Activated CD4-positive, alpha-beta T cell treated with anti-CD3 and anti-CD28 coated beads, Interleukin-2, amount 10 ng/mL, durations not matched to agents 7 days and 5 days (primary cell): ENCODE measurements at regions not wholly inside any gene's neighbourhood (a gene's known extent, or its start where the extent isn't known, plus 50 kb on each side); places are given as distances from the start of the nearest gene placed in this dataset.

Experiments
- CTCF ChIA-PET: fragments of 350-600 bp; sonication (Branson Sonifier 250); formaldehyde crosslinking; loops from one replicate; lab custom pipeline; 2021; ENCODE audit warnings: antibody characterized with exemption; lab: Charles Lee
- POLR2A ChIA-PET: fragments of 350-600 bp; sonication (Branson Sonifier 250); formaldehyde crosslinking; loops from one replicate; lab custom pipeline; 2021; ENCODE audit warnings: antibody characterized with exemption; lab: Charles Lee
- DNase-seq: peaks from one replicate; pipeline ENCODE4 v3.0.0-alpha.2; 2020
- H3K27ac Mint-ChIP-seq: one replicate; pipeline ENCODE4 v1.8.0; 2021; ENCODE audit warnings: mild to moderate bottlenecking, moderate library complexity, mixed read lengths
- H3K27me3 Mint-ChIP-seq: one replicate; pipeline ENCODE4 v1.8.0; 2021; ENCODE audit warnings: mixed read lengths
- H3K36me3 Mint-ChIP-seq: one replicate; pipeline ENCODE4 v1.8.0; 2021; ENCODE audit warnings: low read depth, mixed read lengths
- H3K4me1 Mint-ChIP-seq: one replicate; pipeline ENCODE4 v1.8.0; 2021; ENCODE audit warnings: mixed read lengths
- H3K4me3 Mint-ChIP-seq: one replicate; pipeline ENCODE4 v1.8.0; 2021; ENCODE audit warnings: mild to moderate bottlenecking, moderate library complexity, mixed read lengths
- H3K9me3 Mint-ChIP-seq: one replicate; pipeline ENCODE4 v1.8.0; 2021; ENCODE audit warnings: mixed read lengths

DNA sequence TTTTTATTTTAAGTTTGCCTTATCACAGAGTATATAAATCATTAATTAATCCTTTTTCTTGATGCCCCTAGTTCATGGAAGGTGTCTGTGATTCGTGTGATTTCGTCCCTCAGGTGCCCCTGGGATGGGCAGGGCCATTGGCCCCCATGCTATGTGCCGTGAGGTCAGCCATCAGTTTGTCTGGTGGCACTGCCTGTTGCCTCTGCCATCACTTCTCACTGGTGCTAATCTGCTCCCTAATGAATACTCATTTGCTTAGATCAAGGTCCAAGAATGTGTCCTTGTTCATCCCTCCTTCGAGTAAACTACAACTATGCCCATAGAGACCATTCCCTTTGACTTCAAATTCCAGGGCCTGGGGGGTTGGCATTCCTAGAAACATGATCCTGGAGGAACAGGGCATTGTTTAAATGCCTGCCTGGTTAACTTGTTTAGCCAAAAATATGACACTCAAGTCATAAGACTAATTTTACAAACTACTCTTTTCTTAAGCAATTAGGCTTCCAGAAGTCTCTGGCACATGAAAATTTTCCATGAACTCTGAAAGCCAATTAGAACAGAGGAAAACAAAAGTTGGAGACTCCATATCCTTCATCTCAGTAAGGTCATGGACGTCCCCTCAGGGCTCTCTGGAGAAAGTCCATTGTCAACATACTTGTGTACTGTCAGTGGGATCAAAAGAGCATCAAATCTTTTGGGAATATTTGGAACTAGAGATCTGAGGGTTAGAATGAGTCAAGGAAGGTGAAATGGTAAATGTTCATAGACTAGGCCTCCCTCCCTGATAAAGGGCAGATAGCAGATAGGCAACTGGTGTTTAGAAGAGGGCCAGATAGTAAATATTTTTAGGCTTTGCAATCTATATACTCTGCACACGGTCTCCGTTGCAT is 90.9 kb upstream of the PLXNC1 start:
- H3K9me3 Mint-ChIP-seq, result no peaks in the 10 kb centered on the region
- no peak overlapping the region for H3K4me3 Mint-ChIP-seq
- no peak for DNase-seq
- H3K36me3 Mint-ChIP-seq, result no peaks in the 10 kb centered on the region
- H3K27me3 Mint-ChIP-seq, result no peaks in the 10 kb centered on the region
- POLR2A ChIA-PET, result no interaction called here
- no peak overlapping the region for H3K27ac Mint-ChIP-seq
- H3K4me1 Mint-ChIP-seq, result no peaks in the 10 kb centered on the region
- CTCF ChIA-PET, result interaction anchor here (0.6 kb wide), 1 partner anchor 121 kb away, joined by 3 read pairs; no protein-coding TSS in a partner anchor

DNA sequence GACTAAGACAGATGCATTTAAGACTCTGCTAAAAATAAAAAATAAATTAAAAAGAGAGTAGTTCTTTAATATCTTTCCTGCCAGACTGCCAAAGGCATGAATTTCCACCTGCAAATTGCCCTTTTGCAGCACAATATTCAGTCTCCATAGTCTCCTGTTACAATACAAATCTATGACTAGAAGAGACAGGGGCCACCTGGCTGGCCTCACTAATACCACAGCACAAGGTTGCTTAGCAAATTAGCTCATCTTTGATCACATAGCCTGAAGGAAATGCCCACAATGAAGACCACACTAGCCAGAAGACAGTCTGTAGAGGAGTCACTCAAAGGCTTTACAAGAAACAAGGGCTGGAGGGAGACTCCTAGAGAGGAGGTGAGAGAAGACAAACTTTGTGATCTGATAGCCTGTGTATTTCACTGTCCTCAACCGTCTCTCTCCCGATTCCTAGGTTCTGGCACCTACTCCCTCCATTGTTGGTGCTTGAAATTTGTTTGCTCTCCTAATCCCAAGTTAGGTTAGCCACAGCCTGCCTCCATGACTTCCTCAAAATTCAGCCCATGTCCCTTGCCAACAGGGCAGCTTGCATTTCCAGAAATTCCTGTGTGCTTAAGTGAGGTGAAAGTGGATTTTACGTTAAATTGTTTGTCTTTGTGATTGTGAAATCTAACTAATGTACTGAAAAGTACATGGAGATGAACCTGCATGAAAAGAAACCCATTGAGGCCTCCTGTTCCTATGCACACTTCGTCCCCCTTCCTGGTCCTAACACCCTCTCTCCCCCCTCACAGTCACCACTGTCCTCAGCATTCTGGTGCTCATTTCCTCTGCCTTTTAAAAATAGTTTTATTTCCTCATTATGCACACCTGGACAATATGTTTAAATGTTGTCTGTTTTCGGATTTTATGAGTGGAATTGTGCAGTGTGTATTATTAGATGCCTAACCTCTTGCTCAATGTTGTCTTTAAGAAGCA is 88.7 kb upstream of the PLXNC1 start:
- ChIA-PET CTCF (no interaction called here), POLR2A (no interaction called here)
- no peaks in the 10 kb centered on the region for H3K9me3 Mint-ChIP-seq
- no peak overlapping the region for H3K4me3 Mint-ChIP-seq
- DNase-seq, result no peak
- no peaks in the 10 kb centered on the region for H3K4me1 Mint-ChIP-seq
- no peaks in the 10 kb centered on the region for H3K27me3 Mint-ChIP-seq
- H3K36me3 Mint-ChIP-seq, result no peaks in the 10 kb centered on the region
- no peak overlapping the region for H3K27ac Mint-ChIP-seq

DNA sequence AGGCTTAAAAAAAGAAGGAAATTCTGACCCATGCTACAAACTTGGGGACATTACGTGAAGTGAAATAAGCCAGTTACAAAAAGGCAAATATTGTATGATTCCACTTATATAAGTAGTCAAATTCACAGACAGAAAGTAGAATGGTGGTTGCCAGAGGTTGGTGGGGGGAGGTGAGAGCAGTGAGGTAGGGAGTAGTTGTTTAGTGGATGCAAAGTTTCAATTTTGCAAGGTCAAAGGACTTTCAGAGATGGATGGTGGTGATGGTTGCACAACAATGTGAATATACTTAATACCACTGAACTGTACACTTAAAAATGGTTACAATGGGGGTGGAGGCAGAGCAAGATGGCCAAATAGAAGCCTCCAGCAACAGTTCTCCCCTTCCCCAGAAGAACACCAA is 86.2 kb upstream of the PLXNC1 start:
- POLR2A ChIA-PET, result no interaction called here
- H3K27ac Mint-ChIP-seq, result no peak overlapping the region
- peaks cover 2% of the 10 kb centered on the region for H3K27me3 Mint-ChIP-seq
- H3K4me3 Mint-ChIP-seq, result no peak overlapping the region
- CTCF ChIA-PET, result no interaction called here
- DNase-seq, result no peak
- no peaks in the 10 kb centered on the region for H3K9me3 Mint-ChIP-seq
- H3K36me3 Mint-ChIP-seq, result no peaks in the 10 kb centered on the region
- no peaks in the 10 kb centered on the region for H3K4me1 Mint-ChIP-seq

DNA sequence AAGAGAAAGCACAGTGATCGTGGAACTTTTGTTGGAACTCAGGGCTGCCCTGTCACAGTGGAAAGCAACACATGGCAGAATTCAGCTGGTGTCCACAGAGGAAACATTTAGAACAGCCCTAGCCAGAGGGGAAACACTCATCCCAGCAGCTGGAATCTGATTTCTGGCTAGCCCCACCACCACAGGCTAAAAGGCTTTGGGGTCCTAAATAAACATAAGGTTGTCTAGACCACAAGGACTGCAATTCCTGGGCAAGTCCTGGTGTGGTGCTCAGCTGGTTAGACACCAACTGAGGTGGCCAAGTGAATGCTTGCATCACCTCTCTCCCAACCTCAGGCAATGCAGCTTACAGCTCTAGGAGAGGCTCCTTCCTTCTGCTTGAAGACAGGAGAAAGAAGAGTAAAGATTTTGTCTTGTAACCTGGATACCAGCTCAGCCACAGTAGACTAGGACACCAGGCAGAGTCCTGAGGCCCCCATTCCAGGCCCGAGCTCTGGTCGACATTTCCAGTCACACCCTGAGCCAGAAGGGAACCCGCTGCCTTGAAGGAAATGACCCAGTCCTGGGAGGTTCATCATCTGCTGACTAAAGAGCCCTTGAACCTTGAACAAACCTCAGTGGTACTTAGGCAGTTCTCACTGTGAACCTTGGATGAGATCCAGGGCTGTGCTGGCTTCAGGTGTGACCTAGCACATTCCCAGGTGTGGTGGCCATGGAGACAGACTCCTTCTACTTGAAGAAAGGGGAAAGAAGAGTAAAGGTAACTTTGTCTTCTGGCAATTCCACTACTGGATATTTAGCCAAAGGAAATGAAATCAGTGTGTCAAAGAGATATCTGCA is 85.4 kb upstream of the PLXNC1 start:
- H3K36me3 Mint-ChIP-seq, result no peaks in the 10 kb centered on the region
- no peaks in the 10 kb centered on the region for H3K4me1 Mint-ChIP-seq
- H3K9me3 Mint-ChIP-seq, result no peaks in the 10 kb centered on the region
- no peak overlapping the region for H3K4me3 Mint-ChIP-seq
- no peak for DNase-seq
- H3K27me3 Mint-ChIP-seq, result peaks cover 2% of the 10 kb centered on the region
- H3K27ac Mint-ChIP-seq, result no peak overlapping the region
- ChIA-PET CTCF (interaction anchor here (0.9 kb wide), 1 partner anchor 9 kb away, joined by 3 read pairs; no protein-coding TSS in a partner anchor), POLR2A (no interaction called here)

DNA sequence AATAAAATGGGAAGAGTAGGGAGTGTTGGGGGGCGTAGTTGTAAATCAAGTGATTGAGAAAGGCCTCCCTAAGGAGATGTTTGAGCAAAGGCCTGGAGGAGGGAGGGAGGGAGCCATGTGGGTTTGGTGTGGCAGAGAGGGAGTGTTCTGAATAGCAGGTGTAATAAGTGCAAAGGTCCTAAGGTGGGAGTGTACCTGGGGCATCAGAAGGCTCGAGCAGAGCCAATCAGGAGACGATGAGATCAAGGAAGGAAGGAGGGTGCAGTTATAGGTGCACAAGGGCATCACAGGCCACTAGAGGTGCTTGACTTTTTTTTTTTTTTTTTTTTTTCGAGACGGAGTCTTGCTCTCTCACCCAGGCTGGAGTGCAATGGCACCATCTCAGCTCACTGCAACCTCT is 77.9 kb upstream of the PLXNC1 start:
- H3K4me1 Mint-ChIP-seq, result peaks cover 7% of the 10 kb centered on the region
- H3K4me3 Mint-ChIP-seq, result no peak overlapping the region
- POLR2A ChIA-PET, result no interaction called here
- CTCF ChIA-PET, result no interaction called here
- peaks cover 3% of the 10 kb centered on the region for H3K36me3 Mint-ChIP-seq
- H3K27me3 Mint-ChIP-seq, result peaks cover 6% of the 10 kb centered on the region
- DNase-seq, result no peak
- no peak overlapping the region for H3K27ac Mint-ChIP-seq
- H3K9me3 Mint-ChIP-seq, result peaks cover 8% of the 10 kb centered on the region

DNA sequence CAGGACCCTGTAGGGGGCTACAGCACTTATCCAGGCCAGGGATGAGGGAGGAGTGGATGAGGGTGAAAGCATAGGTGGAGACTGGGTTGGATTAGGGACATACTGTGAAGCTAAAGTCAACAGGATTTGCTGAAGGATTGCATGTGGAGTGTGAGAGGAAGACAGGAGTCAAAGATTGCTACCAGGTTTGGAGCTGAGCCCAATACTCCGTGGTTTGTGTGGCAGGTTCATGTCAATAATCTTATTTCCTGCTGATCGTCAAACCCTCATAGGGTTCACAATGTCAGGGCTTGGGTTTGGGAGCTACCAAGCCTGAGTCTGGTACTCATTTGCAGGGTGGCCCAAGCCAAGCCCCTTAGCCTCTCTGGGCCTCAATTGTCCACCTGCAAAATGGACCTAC is 77.1 kb upstream of the PLXNC1 start:
- CTCF ChIA-PET, result interaction anchor here (0.9 to 1.6 kb wide), 3 partner anchors 8 to 96 kb away, joined by 3 read pairs; no protein-coding TSS in a partner anchor
- POLR2A ChIA-PET, result no interaction called here
- Mint-ChIP-seq H3K27ac (no peak overlapping the region), H3K4me3 (no peak overlapping the region), H3K27me3 (peaks cover 7% of the 10 kb centered on the region), H3K36me3 (peaks cover 3% of the 10 kb centered on the region), H3K9me3 (peaks cover 8% of the 10 kb centered on the region), H3K4me1 (peaks cover 7% of the 10 kb centered on the region)
- DNase-seq, result no peak

DNA sequence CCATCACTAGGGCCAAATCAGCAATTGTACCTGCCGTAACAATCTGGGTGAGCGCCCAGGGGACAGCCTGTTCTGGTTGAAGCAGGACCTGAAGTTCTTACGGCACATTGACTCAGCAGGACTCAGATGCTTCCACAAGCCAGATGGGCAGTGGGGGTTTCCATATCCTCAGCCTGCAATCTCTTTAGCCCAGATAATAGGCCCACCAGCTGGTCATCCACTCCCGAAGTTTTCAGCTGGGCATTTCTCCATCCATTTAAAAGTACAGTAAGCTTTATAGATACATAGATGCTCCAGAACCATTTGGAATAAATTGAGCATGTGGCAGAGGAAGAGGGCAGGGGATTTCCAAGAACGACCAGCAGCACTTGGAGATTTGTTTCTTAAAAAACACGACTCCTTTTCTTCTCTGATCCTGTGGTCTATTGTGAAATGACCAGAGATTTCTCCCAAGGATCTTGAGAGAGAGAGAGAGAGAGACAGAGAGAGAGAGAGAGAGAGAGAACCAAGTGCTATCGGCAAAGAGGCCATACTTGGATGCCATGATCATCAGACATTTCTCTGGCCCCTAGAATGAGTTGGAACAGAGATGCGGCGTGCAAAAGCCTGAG is 74.8 kb upstream of the PLXNC1 start:
- H3K4me1 Mint-ChIP-seq, result peaks cover 16% of the 10 kb centered on the region
- H3K27ac Mint-ChIP-seq, result no peak overlapping the region
- POLR2A ChIA-PET, result interaction anchor here (0.7 kb wide), 1 partner anchor 1146 kb away, joined by 4 read pairs; no protein-coding TSS in a partner anchor

DNA sequence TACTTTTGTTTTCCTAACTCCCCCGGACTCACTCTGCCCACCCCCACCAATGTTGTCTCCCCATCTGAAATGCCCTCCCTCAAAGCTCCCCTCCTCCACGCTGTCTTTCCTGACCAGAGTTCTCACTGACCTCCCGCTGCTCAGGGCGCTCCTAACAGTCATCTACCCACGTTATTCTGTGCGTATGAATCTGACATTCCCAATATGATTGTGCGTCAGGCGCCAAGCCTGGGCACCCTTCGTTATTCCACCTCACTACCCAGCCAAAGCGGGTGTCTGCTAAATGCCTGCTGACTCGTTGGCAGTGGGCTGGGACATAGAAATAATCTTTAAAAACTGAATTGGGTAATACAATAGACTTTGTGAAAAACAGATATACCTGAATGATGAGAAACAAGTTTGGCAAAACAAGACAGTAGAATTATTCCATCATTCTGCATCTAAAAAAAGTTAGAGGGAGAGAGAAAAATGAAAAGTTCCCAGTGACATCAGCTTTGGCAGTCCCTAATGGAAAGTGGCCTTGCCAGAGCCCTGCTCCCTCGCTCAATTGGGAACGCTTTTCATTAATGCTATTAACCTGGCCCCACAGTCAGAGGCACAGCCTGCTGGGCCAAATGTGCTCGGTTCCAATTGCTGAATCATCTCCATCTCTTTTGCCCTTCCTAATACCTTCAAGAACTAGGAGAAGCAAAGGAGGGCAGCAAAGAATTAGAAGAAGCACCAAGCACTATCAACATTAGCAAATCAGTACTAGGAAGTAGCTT is 74.0 kb upstream of the PLXNC1 start:
- Mint-ChIP-seq H3K4me1 (peaks cover 21% of the 10 kb centered on the region), H3K9me3 (peaks cover 2% of the 10 kb centered on the region), H3K27me3 (peaks cover 8% of the 10 kb centered on the region), H3K36me3 (no peaks in the 10 kb centered on the region), H3K4me3 (no peak overlapping the region), H3K27ac (no peak overlapping the region)
- POLR2A ChIA-PET, result no interaction called here
- no peak for DNase-seq
- CTCF ChIA-PET, result interaction anchor here (1.2 to 1.7 kb wide), 4 partner anchors 27 to 1335 kb away, joined by 3 to 5 read pairs (median 3); no protein-coding TSS in a partner anchor

More for the DNA sequence above, 74.8 kb upstream of the PLXNC1 start:
- CTCF ChIA-PET, result interaction anchor here (1.3 kb wide), 1 partner anchor 26 kb away, joined by 3 read pairs; no protein-coding TSS in a partner anchor
- DNase-seq, result no peak
- Mint-ChIP-seq H3K27me3 (peaks cover 8% of the 10 kb centered on the region), H3K9me3 (peaks cover 5% of the 10 kb centered on the region), H3K4me3 (no peak overlapping the region), H3K36me3 (peaks cover 3% of the 10 kb centered on the region)

DNA sequence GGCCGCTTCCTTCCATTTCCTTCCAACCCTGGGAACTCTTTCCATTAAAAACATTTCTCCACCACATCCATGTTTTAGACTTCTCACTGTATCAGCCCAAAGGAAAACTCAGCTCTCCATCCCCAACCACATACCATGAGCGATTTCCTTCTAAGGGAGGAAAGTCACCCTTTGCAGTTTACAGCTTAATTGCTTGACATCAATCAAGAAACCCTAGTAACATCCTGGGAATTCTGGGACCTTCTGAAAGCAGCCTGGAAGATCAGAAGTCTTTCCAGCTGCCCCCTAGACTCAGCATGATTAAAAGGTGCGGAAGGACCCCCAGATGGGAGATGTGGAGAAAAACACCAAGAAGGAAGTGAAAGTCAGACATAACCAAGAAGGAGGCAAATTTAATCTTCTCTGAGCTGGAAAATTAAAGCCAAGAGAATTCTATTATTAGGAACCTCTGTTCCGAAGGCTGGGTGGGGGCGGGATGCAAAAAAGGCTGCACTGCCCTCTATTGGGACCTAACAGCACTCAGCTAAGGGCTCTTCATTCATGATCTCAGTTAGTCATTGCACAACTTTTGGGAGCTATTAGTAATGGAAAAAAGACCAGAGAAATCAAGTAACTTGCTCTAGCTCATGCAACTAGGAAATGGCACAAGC is 73.3 kb upstream of the PLXNC1 start:
- Mint-ChIP-seq H3K27me3 (peaks cover 9% of the 10 kb centered on the region), H3K4me1 (peaks cover 21% of the 10 kb centered on the region), H3K9me3 (no peaks in the 10 kb centered on the region), H3K36me3 (no peaks in the 10 kb centered on the region), H3K27ac (no peak overlapping the region), H3K4me3 (no peak overlapping the region)
- ChIA-PET CTCF (interaction anchor here (0.5 to 1.7 kb wide), 4 partner anchors 27 to 1336 kb away, joined by 3 to 5 read pairs (median 3); no protein-coding TSS in a partner anchor), POLR2A (no interaction called here)
- no peak for DNase-seq

DNA sequence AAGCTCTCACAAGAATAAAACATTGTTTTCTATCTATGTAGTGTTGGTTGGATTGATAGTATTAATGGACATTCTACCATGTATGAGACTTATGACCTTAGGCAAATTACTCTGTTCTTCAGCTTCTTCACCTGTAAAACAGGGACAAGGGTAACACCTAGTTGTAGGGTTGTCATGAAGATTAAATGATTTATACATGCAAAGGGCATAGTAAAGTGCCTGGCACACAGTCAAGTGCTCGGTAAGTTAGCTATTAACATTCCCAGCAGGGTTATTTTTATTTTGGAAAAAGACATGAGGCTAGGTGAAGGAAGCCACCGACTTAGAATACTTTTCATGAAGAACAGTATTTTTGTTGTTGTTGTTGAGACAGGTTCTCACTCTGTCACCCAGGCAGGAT is 71.2 kb upstream of the PLXNC1 start:
- DNase-seq, result no peak
- no peak overlapping the region for H3K27ac Mint-ChIP-seq
- ChIA-PET POLR2A (no interaction called here), CTCF (interaction anchor here (0.8 to 1.6 kb wide), 3 partner anchors 25 to 315 kb away, joined by 3 to 4 read pairs (median 3); no protein-coding TSS in a partner anchor)
- H3K4me1 Mint-ChIP-seq, result peaks cover 14% of the 10 kb centered on the region
- peaks cover 9% of the 10 kb centered on the region for H3K27me3 Mint-ChIP-seq
- no peaks in the 10 kb centered on the region for H3K9me3 Mint-ChIP-seq
- H3K36me3 Mint-ChIP-seq, result no peaks in the 10 kb centered on the region
- no peak overlapping the region for H3K4me3 Mint-ChIP-seq
